Esophagus squamous epithelium (tissue), 5 donors: ENCODE measurements at regions not wholly inside any gene's neighbourhood (a gene's known extent, or its start where the extent isn't known, plus 50 kb on each side); places are given as distances from the start of the nearest gene placed in this dataset.

Experiments used
- DNase-seq: peaks from one replicate; lab custom pipeline; 2025; lab: John Stamatoyannopoulos, UW
- H3K27ac ChIP-seq, 4 donors: fragments of 200-600 bp; sonication (generic); one replicate each; pipeline ENCODE4 v1.5.1; 2016 to 2019; ENCODE audit warnings: mild to moderate bottlenecking in 1 of 4
- H3K27me3 ChIP-seq, 4 donors: fragments of 200-600 bp; sonication (generic); 1 replicate in 3 of 4; 2 replicates in 1 of 4; pipeline versions ENCODE4 v1.5.1 to v1.6.0; 2017 to 2021; ENCODE audit warnings: antibody characterized with exemption in 1 of 4
- H3K36me3 ChIP-seq, 3 donors: fragments of 200-600 bp; sonication (generic); one replicate each; pipeline ENCODE4 v1.5.1; 2016 to 2019
- H3K4me1 ChIP-seq, 3 donors: fragments of 200-600 bp; sonication (generic); one replicate each; pipeline ENCODE4 v1.5.1; 2017 to 2019
- H3K4me3 ChIP-seq, 4 donors: fragments of 200-600 bp; sonication (generic); 1 replicate in 3 of 4; 2 replicates in 1 of 4; pipeline ENCODE4 v1.5.1; 2016 to 2019; ENCODE audit warnings: mild to moderate bottlenecking in 2 of 4, moderate library complexity in 1 of 4
- H3K9me3 ChIP-seq, 3 donors: fragments of 200-600 bp; sonication (generic); one replicate each; pipeline ENCODE4 v1.5.1; 2016 to 2019
- CTCF ChIP-seq, 6 experiments: fragments of 450-650 bp in 4 of 6; fragments of 200-600 bp in 2 of 6; sonication (generic) in 2 of 6; IDR thresholded peaks; one replicate each; pipeline ENCODE4 v1.5.1; 2016 to 2019; ENCODE audit warnings: antibody characterized with exemption in 6 of 6, mild to moderate bottlenecking in 4 of 6, moderate library complexity in 4 of 6
- POLR2A ChIP-seq, 4 donors: fragments of 450-650 bp; IDR thresholded peaks; one replicate each; pipeline ENCODE4 v1.6.1; 2017; ENCODE audit warnings: antibody characterized with exemption in 4 of 4, mild to moderate bottlenecking in 4 of 4, moderate library complexity in 3 of 4
- WGBS, 2 donors: methylation state at CpG; one replicate each; pipeline ENCODE4 v1.1.5; 2018; 5-methylcytosine and 5-hydroxymethylcytosine counted together
- intact Hi-C: fragments of 100-400 bp; cut with DNase I; formaldehyde crosslinking; loops from one replicate; pipeline ENCODE4 v1.15.0; 2022
- donor health status: DM: yes; HTN: yes; CAD: no.

- 48 to 65% methylated on average over 20 to 23 of the region's 24 CpGs for WGBS, 2 donors
- H3K27me3 ChIP-seq: peaks cover 0 to 35% (median 0%) of the 10 kb centered on the region in 4 donors
- no peaks in the 10 kb centered on the region for H3K9me3 ChIP-seq
- no peaks in the 10 kb centered on the region for H3K36me3 ChIP-seq
- no peak overlapping the region for H3K4me3 ChIP-seq
- TF ChIP-seq POLR2A (IDR thresholded peaks at IDR 0.05) (no peak), CTCF (IDR thresholded peaks at IDR 0.05) (no peak)
- intact Hi-C loops: loop anchor here (10.0 kb wide), 1 partner anchor 113 kb away; no protein-coding TSS in a partner anchor
- H3K27ac ChIP-seq: no peak overlapping the region
- peaks cover 5 to 48% (median 17%) of the 10 kb centered on the region in 3 donors for H3K4me1 ChIP-seq
- no peak for DNase-seq
Measured at GRCh38 chr16:85302018-85302847, 190.0 kb upstream of the CIBAR2 start.

- TF ChIP-seq CTCF (IDR thresholded peaks at IDR 0.05): no peak
- no peak for TF ChIP-seq POLR2A (IDR thresholded peaks at IDR 0.05)
- H3K9me3 ChIP-seq: no peaks in the 10 kb centered on the region
- no peak for DNase-seq
- intact Hi-C loops: loop anchor here (10.0 kb wide), 1 partner anchor 112 kb away; no protein-coding TSS in a partner anchor
- WGBS, 2 donors: 49 to 84% methylated on average over 6 to 10 of the region's 26 CpGs
- H3K27ac ChIP-seq: no peak overlapping the region
- H3K4me1 ChIP-seq: peaks cover 5 to 48% (median 17%) of the 10 kb centered on the region in 3 donors
- no peaks in the 10 kb centered on the region for H3K36me3 ChIP-seq
- H3K4me3 ChIP-seq: no peak overlapping the region
- H3K27me3 ChIP-seq: peaks cover 0 to 39% (median 0%) of the 10 kb centered on the region in 4 donors
Measured at GRCh38 chr16:85302848-85303353, 190.6 kb upstream of the CIBAR2 start.

GRCh38 chr16:85303354-85303883 is 191.1 kb upstream of the CIBAR2 start:
- Histone ChIP-seq H3K27ac (no peak overlapping the region), H3K4me1 (peaks cover 5 to 54% (median 17%) of the 10 kb centered on the region in 3 donors), H3K9me3 (no peaks in the 10 kb centered on the region), H3K36me3 (no peaks in the 10 kb centered on the region), H3K4me3 (peak overlapping the region in 1 of 4 donors; percentile 31), H3K27me3 (peaks cover 0 to 42% (median 0%) of the 10 kb centered on the region in 4 donors)
- no peak for DNase-seq
- 15% methylated on average over 4 of the region's 36 CpGs; no CpG with 5 or more reads in 1 of the 2 donors for WGBS, 2 donors
- intact Hi-C loops: loop anchor here (10.0 kb wide), 1 partner anchor 111 kb away; no protein-coding TSS in a partner anchor
- TF ChIP-seq POLR2A (IDR thresholded peaks at IDR 0.05) (no peak), CTCF (IDR thresholded peaks at IDR 0.05) (peak; percentile 84 to 95 (median 92))

GRCh38 chr16:85304337-85304736 is 192.1 kb upstream of the CIBAR2 start:
- WGBS, 2 donors: 64% methylated on average over 3 of the region's 9 CpGs; no CpG with 5 or more reads in 1 of the 2 donors
- intact Hi-C loops: loop anchor here (10.0 kb wide), 1 partner anchor 110 kb away; no protein-coding TSS in a partner anchor
- Histone ChIP-seq H3K27ac (no peak overlapping the region), H3K4me3 (no peak overlapping the region), H3K4me1 (peaks cover 5 to 63% (median 17%) of the 10 kb centered on the region in 3 donors), H3K36me3 (no peaks in the 10 kb centered on the region), H3K27me3 (peaks cover 0 to 41% (median 0%) of the 10 kb centered on the region in 4 donors), H3K9me3 (no peaks in the 10 kb centered on the region)
- TF ChIP-seq POLR2A (IDR thresholded peaks at IDR 0.05) (no peak), CTCF (IDR thresholded peaks at IDR 0.05) (no peak)
- DNase-seq: no peak
